Activated T-cell treated with anti-CD3 and anti-CD28 coated beads, Interleukin-2, amount 50 U/mL, for 24 hours (primary cell): ENCODE measurements at regions not wholly inside any gene's neighbourhood (a gene's known extent, or its start where the extent isn't known, plus 50 kb on each side); places are given as distances from the start of the nearest gene placed in this dataset.
"Not testable (repeated sequence)": the region's sequence is repeated elsewhere in the genome, so short reads cannot be mapped to it uniquely, and the experiment has no call there.

Source experiments
- DNase-seq: peaks from one replicate; pipeline ENCODE4 v3.0.0-alpha.2; 2020
- H3K27ac Mint-ChIP-seq: 2 replicates; pipeline ENCODE4 v1.8.0; 2020; ENCODE audit warnings: mild to moderate bottlenecking, mixed read lengths
- H3K27me3 Mint-ChIP-seq: 2 replicates; pipeline ENCODE4 v1.8.0; 2020; ENCODE audit warnings: mixed read lengths
- H3K36me3 Mint-ChIP-seq: 2 replicates; pipeline ENCODE4 v1.8.0; 2020; ENCODE audit warnings: low read depth, mixed read lengths
- H3K4me1 Mint-ChIP-seq: 2 replicates; pipeline ENCODE4 v1.8.0; 2020; ENCODE audit warnings: low read depth, mixed read lengths
- H3K4me3 Mint-ChIP-seq: 2 replicates; pipeline ENCODE4 v1.8.0; 2020; ENCODE audit warnings: mild to moderate bottlenecking, moderate library complexity, mixed read lengths
- H3K9me3 Mint-ChIP-seq: 2 replicates; pipeline ENCODE4 v1.8.0; 2020; ENCODE audit warnings: mixed read lengths

GRCh38 chr5:62192958-62193357 is 113.0 kb upstream of the KIF2A start:
- Mint-ChIP-seq H3K27me3 (peaks cover 5% of the 10 kb centered on the region), H3K4me3 (no peak overlapping the region), H3K4me1 (no peaks in the 10 kb centered on the region), H3K36me3 (no peaks in the 10 kb centered on the region), H3K27ac (no peak overlapping the region), H3K9me3 (peaks cover 17% of the 10 kb centered on the region)
- no peak for DNase-seq

DNA sequence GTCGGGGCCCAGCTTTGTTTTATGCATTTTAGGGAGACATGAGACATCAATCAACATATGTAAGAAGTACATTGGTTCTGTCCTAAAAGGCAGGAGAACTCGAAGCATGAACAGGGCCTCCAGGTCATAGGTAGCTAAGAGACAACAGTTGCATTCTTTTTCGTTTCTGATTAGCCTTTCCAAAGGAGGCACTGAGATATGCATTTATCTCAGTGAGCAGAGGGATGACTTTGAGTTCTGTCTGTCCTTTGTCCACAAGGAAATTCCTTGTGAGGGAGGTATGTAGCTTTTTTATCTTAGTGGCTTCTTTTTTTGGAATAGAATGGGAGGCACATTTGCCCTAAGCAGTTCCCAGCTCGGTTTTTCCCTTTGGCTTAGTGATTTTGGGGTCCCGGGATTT is 109.5 kb upstream of the KIF2A start:
- H3K27ac Mint-ChIP-seq, DNase-seq, H3K27me3 Mint-ChIP-seq, H3K4me3 Mint-ChIP-seq, H3K36me3 Mint-ChIP-seq: not testable (repeated sequence)
- Mint-ChIP-seq H3K4me1 (peaks cover 22% of the 10 kb centered on the region), H3K9me3 (peaks cover 17% of the 10 kb centered on the region)

GRCh38 chr5:62197697-62198096 is 108.3 kb upstream of the KIF2A start:
- Mint-ChIP-seq H3K27ac (no peak overlapping the region), H3K27me3 (peaks cover 10% of the 10 kb centered on the region), H3K9me3 (peaks cover 10% of the 10 kb centered on the region), H3K4me1 (peaks cover 22% of the 10 kb centered on the region), H3K36me3 (no peaks in the 10 kb centered on the region), H3K4me3 (no peak overlapping the region)
- DNase-seq = no peak

GRCh38 chr5:62198421-62198820 is 107.6 kb upstream of the KIF2A start:
- H3K36me3 Mint-ChIP-seq = no peaks in the 10 kb centered on the region
- H3K4me3 Mint-ChIP-seq = no peak overlapping the region
- DNase-seq = no peak
- peaks cover 22% of the 10 kb centered on the region for H3K4me1 Mint-ChIP-seq
- no peak overlapping the region for H3K27ac Mint-ChIP-seq
- peaks cover 10% of the 10 kb centered on the region for H3K27me3 Mint-ChIP-seq
- H3K9me3 Mint-ChIP-seq = peaks cover 5% of the 10 kb centered on the region

GRCh38 chr5:62199792-62200716 is 106.0 kb upstream of the KIF2A start:
- H3K9me3 Mint-ChIP-seq = no peaks in the 10 kb centered on the region
- DNase-seq = no peak
- H3K4me1 Mint-ChIP-seq = peaks cover 22% of the 10 kb centered on the region
- peak overlapping the region; percentile 73 for H3K27ac Mint-ChIP-seq
- H3K36me3 Mint-ChIP-seq = no peaks in the 10 kb centered on the region
- peak overlapping the region; percentile 9 for H3K4me3 Mint-ChIP-seq
- peaks cover 12% of the 10 kb centered on the region for H3K27me3 Mint-ChIP-seq

GRCh38 chr5:62206150-62206829 is 99.7 kb upstream of the KIF2A start:
- Mint-ChIP-seq H3K27me3 (peaks cover 40% of the 10 kb centered on the region), H3K36me3 (no peaks in the 10 kb centered on the region), H3K4me3 (no peak overlapping the region), H3K4me1 (no peaks in the 10 kb centered on the region), H3K9me3 (no peaks in the 10 kb centered on the region), H3K27ac (no peak overlapping the region)
- DNase-seq = no peak

GRCh38 chr5:62208218-62208852 is 97.7 kb upstream of the KIF2A start:
- no peaks in the 10 kb centered on the region for H3K9me3 Mint-ChIP-seq
- no peak for DNase-seq
- no peaks in the 10 kb centered on the region for H3K36me3 Mint-ChIP-seq
- peaks cover 50% of the 10 kb centered on the region for H3K27me3 Mint-ChIP-seq
- H3K4me3 Mint-ChIP-seq = no peak overlapping the region
- no peaks in the 10 kb centered on the region for H3K4me1 Mint-ChIP-seq
- no peak overlapping the region for H3K27ac Mint-ChIP-seq

DNA sequence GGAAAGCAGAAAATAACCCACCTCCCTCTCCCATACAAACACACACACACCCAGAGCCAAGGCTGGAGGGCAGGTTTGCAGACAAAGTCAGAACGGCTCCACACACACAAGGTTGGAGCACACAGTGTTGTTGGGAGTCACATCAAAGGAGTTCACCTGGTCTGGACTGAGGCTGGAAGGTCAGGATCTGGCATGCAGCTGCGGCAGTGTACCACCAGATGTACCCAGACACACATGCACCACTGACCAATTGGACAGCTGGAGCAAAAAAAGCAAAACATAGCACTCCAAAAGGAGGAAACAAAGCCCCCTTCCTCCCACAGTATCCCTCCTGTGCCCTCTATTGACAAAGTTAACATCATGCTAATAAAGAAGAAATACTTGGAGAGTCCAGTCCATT is 94.6 kb upstream of the KIF2A start:
- H3K4me1 Mint-ChIP-seq = peaks cover 7% of the 10 kb centered on the region
- peaks cover 35% of the 10 kb centered on the region for H3K27me3 Mint-ChIP-seq
- no peak overlapping the region for H3K27ac Mint-ChIP-seq

GRCh38 chr5:62212648-62213047 is 93.4 kb upstream of the KIF2A start:
- no peak for DNase-seq
- Mint-ChIP-seq H3K27ac (no peak overlapping the region), H3K4me3 (no peak overlapping the region), H3K27me3 (peaks cover 33% of the 10 kb centered on the region), H3K36me3 (no peaks in the 10 kb centered on the region), H3K9me3 (no peaks in the 10 kb centered on the region), H3K4me1 (peaks cover 7% of the 10 kb centered on the region)

More for the DNA sequence above, 94.6 kb upstream of the KIF2A start:
- Mint-ChIP-seq H3K36me3 (no peaks in the 10 kb centered on the region), H3K4me3 (no peak overlapping the region), H3K9me3 (no peaks in the 10 kb centered on the region)
- no peak for DNase-seq

- DNase-seq = no peak
- H3K27me3 Mint-ChIP-seq = peaks cover 22% of the 10 kb centered on the region
- H3K9me3 Mint-ChIP-seq = no peaks in the 10 kb centered on the region
- no peaks in the 10 kb centered on the region for H3K36me3 Mint-ChIP-seq
- H3K4me1 Mint-ChIP-seq = peaks cover 7% of the 10 kb centered on the region
- H3K4me3 Mint-ChIP-seq = no peak overlapping the region
- no peak overlapping the region for H3K27ac Mint-ChIP-seq
Measured at GRCh38 chr5:62214701-62215100, 91.3 kb upstream of the KIF2A start.

DNA sequence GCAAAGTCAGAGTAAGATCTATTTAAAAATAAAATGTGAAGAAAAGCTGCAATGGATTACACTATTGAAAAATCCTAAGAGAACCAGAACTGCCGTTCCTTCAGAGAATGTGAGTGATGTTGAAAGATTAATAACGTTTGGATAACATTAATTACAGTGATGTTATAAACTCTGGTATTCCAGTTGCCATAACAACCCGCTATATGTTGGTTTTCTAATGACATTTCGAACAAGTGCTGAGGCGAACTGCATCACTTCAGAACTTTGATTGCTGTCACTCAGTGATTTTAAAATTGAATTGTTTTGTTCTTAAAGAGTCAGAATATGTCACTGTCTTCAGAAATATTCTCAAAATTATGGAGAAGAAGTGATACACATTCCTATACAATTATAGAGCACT is 89.4 kb upstream of the KIF2A start:
- H3K27me3 Mint-ChIP-seq = peaks cover 11% of the 10 kb centered on the region
- not testable (repeated sequence) for H3K4me3 Mint-ChIP-seq, H3K9me3 Mint-ChIP-seq, H3K36me3 Mint-ChIP-seq, H3K27ac Mint-ChIP-seq, DNase-seq, H3K4me1 Mint-ChIP-seq

GRCh38 chr5:62217095-62217494 is 88.9 kb upstream of the KIF2A start:
- H3K4me3 Mint-ChIP-seq, H3K36me3 Mint-ChIP-seq, H3K27me3 Mint-ChIP-seq, H3K27ac Mint-ChIP-seq, H3K9me3 Mint-ChIP-seq, DNase-seq, H3K4me1 Mint-ChIP-seq: not testable (repeated sequence)

- not testable (repeated sequence) for DNase-seq, H3K27me3 Mint-ChIP-seq, H3K36me3 Mint-ChIP-seq, H3K4me1 Mint-ChIP-seq, H3K9me3 Mint-ChIP-seq, H3K27ac Mint-ChIP-seq, H3K4me3 Mint-ChIP-seq
Measured at GRCh38 chr5:62218860-62219259, 87.1 kb upstream of the KIF2A start.

- not testable (repeated sequence) for H3K27ac Mint-ChIP-seq, H3K9me3 Mint-ChIP-seq, H3K4me3 Mint-ChIP-seq, DNase-seq, H3K36me3 Mint-ChIP-seq, H3K27me3 Mint-ChIP-seq
- peaks cover 18% of the 10 kb centered on the region for H3K4me1 Mint-ChIP-seq
Measured at GRCh38 chr5:62221881-62222280, 84.1 kb upstream of the KIF2A start.

- H3K9me3 Mint-ChIP-seq, DNase-seq, H3K27ac Mint-ChIP-seq, H3K36me3 Mint-ChIP-seq, H3K27me3 Mint-ChIP-seq, H3K4me3 Mint-ChIP-seq: not testable (repeated sequence)
- peaks cover 18% of the 10 kb centered on the region for H3K4me1 Mint-ChIP-seq
Measured at GRCh38 chr5:62222305-62222704, 83.7 kb upstream of the KIF2A start.
